Right forelimb (tissue), 1 donor: ENCODE measurements at regions not wholly inside any gene's neighbourhood (a gene's known extent, or its start where the extent isn't known, plus 50 kb on each side); places are given as distances from the start of the nearest gene placed in this dataset.

Experiments used
- DNase-seq: peaks from one replicate; pipeline ENCODE4 v3.0.0-alpha.2; 2018

GRCh38 chr12:131364903-131365820 lies 345.7 kb upstream of the SFSWAP start:
- peak; percentile 18 for DNase-seq

DNA sequence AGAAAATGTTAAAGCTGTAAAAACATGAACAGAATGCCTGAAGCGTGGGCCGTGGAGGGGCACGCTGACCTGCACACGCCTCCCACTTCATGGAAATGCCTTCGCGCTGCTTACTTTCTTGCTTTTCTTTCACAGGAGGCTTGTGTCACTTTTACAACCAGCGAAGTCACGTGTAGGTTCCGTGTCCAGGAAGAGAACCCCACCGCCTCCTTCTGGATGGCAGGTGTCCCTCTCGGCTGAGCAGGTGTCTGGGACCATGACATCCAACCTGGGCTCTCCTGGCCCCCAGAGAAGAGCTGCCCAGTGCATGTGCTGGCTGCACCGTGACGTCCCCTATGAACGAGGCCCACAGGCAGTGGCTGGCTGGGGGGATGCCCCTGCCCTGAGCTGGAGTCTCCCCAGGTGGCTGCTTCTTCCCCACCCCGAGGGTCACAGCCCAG lies 345.0 kb upstream of the SFSWAP start:
- peak; percentile 16 for DNase-seq

DNA sequence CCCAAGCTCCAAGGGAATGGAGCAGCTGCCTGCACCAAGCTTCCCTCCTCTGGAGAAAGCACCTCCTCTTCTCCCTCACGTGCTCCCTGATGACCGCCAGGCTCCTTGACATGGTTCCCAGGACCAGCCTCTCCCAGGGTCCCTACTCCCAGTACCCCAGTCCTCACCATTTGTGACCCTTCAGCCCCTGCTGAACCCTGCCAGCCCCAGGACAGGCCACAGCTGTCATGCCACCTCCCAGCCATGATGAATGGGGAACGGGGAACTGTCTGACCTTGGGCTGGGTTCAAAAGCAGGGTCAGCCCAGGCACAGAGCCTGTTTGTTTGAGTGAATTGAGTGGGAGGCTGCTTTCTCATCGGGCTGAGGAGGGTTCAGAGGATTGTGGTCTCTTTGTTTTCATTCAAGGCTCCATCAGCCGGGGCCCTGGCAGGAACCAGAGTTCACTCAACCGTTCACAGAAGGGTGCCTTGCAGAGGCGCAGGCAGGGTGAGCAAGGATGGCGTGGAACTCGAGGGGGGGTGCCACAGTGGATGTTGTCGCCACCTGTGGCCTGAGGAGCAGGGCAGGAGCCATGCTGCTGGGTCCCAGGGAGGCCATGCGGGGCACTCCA lies 344.5 kb upstream of the SFSWAP start:
- DNase-seq: peak; percentile 32

GRCh38 chr12:131367067-131367982 lies 343.6 kb upstream of the SFSWAP start:
- DNase-seq: peak; percentile 4

GRCh38 chr12:131367983-131368667 lies 342.8 kb upstream of the SFSWAP start:
- DNase-seq: peak; percentile 15

- DNase-seq: peak; percentile 29
Observed at GRCh38 chr12:131368668-131369071, 342.2 kb upstream of the SFSWAP start.

DNA sequence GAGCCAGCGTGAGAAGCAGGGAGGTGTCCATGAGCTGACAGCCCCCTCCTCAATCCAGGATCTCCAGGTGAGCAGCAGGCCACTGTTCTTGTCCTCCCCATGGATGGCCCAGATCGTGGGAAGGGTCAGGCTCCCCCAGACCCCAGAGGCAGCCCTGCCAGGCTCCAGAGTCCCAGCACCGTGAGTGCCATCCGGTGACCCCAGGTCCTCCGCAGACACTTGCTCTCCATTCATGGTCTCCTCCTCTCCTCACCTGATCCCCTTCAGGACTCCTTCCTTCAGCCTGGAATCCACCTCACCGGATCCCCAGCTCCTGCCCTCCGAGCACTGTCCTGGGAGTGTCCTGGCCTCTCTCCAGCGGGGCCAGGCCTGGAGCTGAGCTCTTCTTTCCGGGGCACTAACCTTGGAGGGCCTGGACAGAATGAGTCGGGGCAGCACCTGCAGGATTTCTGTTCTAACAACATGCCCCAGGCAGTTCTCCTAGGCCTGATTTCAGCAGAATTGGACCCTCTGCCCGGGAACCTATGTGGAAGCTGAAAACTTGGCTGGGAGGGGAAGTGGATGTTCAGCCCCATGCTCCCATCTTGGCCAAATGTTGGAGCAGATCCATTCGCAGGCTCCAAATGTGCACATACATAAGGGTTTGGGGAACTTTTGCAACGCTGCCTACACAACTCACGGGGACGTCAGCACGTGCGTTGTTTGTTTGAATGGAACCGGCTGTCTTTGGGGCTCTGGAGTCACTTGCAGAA lies 341.6 kb upstream of the SFSWAP start:
- peak; percentile 10 for DNase-seq

DNA sequence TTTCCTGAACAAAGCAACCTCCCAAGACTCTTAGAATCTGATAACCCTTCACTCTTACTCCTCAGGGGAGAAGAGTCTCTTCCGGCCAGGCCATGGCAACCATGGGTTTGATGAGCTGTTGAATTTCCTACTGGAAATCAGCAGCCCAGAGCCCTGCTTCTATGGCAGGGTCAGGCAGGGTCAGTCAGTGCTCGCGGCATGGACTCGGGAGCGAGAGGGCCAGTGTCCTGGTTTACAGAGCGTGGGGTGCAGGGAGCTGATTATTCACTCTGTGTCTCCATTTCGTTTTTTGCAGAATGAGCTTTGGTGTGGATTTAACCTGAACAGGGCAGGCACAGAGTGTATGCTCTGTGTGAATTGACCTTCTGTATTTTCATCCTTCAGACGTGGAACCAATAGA lies 340.6 kb upstream of the SFSWAP start:
- DNase-seq: peak; percentile 15

GRCh38 chr12:131370791-131371347 lies 340.0 kb upstream of the SFSWAP start:
- DNase-seq: peak; percentile 25

DNA sequence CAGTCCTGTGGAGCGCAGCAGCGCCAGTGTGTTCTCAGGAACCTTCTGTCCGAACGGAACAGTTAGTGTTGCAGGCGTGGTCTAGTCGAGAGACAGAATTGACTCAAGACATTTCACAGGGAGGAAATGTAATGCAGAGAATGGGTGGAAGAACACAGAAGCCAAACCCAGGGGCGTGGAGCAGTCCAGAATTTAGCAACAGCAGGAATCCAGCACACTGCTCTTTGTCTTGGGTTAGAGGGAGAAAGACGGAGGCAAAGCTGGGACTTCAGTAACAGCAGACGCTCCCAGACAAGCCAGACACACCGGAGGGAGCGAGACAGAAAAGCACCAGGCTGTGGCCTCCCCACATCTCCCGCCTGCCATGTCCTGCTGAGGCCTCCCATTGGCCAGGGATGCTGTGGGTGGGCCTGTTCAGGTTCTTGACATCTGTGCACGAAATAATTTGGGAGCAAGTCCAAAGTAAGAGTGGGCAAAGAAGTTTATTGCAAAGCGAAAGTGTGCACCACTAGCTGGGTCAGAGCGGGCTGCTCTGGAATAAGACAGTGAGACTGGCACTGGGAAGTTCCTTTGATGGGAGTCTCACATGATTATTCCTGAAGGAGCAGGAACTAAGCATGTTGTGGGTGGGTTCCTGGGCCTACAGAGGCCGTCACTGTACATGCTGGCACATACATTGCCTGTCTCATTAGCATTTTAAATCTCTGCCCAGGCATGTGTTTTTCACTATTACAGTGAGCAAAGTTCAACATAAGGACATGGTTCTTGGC lies 339.3 kb upstream of the SFSWAP start:
- peak; percentile 32 for DNase-seq

DNA sequence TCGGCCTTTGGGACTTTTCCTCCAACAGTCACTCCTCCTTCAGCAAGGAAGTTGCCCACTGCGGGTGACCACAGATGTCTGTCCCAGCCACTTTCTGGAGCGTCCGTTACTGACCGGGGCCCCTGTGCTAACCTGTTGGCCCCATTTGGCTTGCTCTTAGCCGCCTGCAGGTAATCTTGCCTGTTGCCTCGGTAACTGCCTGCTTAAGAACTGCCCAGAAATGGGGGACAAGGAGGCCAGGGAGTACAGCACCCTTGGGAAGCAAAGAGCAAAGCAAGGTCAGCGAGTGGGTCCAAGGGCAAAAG lies 338.8 kb upstream of the SFSWAP start:
- DNase-seq: peak; percentile 7

GRCh38 chr12:131372706-131373195 lies 338.1 kb upstream of the SFSWAP start:
- DNase-seq: peak; percentile 18

GRCh38 chr12:131375261-131375971 lies 335.5 kb upstream of the SFSWAP start:
- DNase-seq: no peak

DNA sequence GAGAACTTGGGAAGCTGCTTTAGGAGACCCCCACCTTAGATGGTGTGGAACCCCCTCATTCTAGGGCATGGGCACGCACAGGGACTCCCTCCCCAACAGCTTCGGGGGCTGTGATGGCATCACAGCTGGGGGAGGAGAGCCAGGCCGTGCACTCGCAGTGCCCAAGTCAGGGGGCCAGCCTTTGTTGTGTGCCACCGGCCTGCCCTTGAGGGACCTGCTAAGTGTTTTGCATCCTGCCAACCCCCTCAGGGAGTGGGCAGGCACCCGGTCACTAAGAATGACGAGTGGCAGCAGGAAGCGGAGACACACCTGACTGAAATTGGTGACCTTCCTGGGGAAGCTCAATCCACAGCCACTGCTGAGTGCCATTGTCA lies 334.9 kb upstream of the SFSWAP start:
- DNase-seq: no peak

GRCh38 chr12:131378176-131378842 lies 332.6 kb upstream of the SFSWAP start:
- no peak for DNase-seq

DNA sequence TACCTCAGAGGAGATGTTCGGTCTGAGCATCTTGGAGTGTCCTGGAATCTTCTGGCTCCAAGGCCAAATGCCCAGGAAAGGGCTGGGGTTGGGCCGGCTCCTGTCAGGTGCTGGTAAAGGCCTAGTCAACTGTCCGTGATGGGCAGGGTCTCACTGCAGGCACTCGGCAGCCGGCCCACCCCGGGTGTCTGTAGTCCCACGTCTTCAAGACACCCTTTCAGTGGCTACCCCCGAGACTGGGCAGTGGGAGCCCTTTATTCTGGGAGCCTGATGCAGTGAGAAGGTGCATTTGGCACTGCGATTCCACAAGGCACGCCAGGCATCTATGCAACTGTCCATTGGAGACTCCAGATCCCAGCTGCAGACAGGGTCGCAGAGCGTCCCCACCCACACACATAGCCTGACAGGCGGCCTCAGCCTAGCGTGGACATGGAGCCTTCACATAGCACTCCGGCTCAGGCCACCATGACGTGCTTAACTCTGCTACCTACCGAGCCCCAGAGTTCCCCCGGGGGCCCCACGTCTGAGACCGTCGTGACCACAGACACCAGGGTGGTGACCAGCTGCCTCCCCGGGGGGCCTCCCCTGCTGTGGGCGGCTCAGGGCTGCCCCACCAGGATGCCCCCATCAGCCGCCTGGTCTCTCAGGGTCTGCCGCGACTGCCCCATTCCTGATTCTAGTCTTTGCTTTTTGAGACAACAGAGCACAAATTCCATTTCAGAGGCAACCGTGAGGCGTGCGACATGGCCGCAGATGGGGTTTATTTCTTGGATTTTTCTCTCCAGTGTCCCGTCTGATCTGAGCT lies 331.8 kb upstream of the SFSWAP start:
- no peak for DNase-seq

GRCh38 chr12:131379738-131380137 lies 331.2 kb upstream of the SFSWAP start:
- DNase-seq: no peak

GRCh38 chr12:131380220-131380964 lies 330.5 kb upstream of the SFSWAP start:
- DNase-seq: no peak
